GM18867 (cell line): ENCODE measurements at regions not wholly inside any gene's neighbourhood (a gene's known extent, or its start where the extent isn't known, plus 50 kb on each side); places are given as distances from the start of the nearest gene placed in this dataset.
"Not testable (repeated sequence)": the region's sequence is repeated elsewhere in the genome, so short reads cannot be mapped to it uniquely, and the experiment has no call there.

Experiments
- ATAC-seq: cut with Tn5 transposase; IDR thresholded peaks from one replicate; pipeline ENCODE4 v1.9.1; 2021; ENCODE audit warnings: mild to moderate bottlenecking, moderate library complexity; ENCODE audit not compliant: unreplicated experiment

- no peak for ATAC-seq
Measured at GRCh38 chr9:85487872-85488271, 253.9 kb downstream of the AGTPBP1 start.

DNA sequence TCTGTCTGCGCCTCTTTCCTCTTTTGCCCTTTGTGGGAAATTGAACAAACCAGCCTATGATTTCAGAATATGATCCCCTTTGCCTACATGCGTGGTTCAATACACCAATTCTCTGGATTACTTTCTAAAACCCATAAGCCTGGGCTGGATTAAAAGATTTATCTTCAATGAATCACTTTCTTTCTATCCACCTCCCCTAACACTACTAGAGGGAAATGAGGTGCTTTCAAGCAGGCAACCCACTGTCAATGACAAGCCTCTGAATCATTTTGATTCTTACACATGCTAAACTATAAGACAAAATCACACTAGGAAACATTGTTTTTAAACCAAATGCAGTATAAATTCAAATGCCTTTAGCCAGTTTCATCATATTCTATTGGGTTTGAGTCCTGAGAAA, 257.5 kb downstream of the AGTPBP1 start:
- no peak for ATAC-seq

DNA sequence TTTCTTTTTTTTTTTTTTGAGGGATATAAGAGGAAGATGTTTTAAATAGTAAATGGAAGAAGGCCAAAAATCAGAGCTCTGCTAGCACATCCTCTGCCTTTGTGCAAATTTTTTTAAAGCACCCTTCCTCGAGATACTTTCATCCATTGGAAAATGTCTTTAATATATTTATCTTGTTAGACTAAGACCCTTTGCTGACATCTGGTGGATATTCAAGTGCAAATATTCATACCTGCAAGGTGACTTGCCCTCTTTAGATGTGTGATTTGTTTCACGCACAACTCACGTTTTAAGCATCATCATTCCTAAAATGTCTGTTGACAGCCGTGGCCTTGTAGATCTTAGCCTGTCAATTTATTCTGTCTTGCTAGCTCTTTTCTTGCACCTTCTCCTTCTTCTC, 258.5 kb downstream of the AGTPBP1 start:
- no peak for ATAC-seq

- no peak for ATAC-seq
Measured at GRCh38 chr9:85479305-85479704, 262.4 kb downstream of the AGTPBP1 start.

GRCh38 chr9:85478847-85479246, 262.9 kb downstream of the AGTPBP1 start:
- ATAC-seq: no peak

- not testable (repeated sequence) for ATAC-seq
Measured at GRCh38 chr9:85474896-85475295, 266.9 kb downstream of the AGTPBP1 start.

DNA sequence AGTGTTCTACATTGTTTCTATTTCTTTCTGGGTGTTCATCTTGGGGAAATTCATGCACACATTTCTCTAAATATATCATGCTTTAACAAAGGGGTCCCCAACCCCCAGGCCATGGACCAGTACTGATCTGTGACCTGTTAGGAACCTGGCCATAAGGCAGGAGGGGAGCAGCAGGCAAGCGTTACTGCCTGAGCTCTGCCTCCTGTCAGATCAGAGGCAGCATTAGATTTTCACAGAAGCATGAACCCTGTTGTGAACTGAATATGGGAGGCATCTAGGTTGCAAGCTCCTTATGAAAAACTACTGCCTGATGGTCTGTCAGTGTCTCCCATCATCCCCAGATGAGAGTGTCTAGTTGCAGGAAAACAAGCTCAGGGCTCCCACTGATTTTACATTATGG, 270.0 kb downstream of the AGTPBP1 start:
- no peak for ATAC-seq

DNA sequence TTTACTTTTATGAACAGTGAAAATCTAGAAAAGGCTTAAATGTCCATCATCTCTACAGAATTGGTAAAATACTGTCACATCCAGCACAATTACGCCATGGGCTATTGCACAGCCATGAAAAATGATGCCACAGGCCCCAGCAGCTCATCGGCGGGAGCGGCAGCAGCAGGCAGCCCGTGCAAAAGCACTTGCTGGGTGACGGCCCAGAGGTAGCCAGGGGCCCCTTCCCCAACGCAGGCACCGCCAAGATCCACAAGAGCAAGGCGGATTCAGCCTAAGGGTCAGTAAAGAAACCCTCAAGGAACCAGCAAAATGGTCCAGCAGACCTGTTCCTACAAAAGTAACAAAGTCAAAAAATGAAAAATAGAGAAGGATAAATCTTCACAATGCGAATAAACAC, 272.7 kb downstream of the AGTPBP1 start:
- no peak for ATAC-seq

GRCh38 chr9:85466834-85467233, 274.9 kb downstream of the AGTPBP1 start:
- ATAC-seq: no peak

- ATAC-seq: not testable (repeated sequence)
Measured at GRCh38 chr9:85458114-85458864, 283.5 kb downstream of the AGTPBP1 start.

GRCh38 chr9:85453850-85454249, 287.9 kb downstream of the AGTPBP1 start:
- no peak for ATAC-seq

- ATAC-seq: no peak
Measured at GRCh38 chr9:85452841-85453240, 288.9 kb downstream of the AGTPBP1 start.

DNA sequence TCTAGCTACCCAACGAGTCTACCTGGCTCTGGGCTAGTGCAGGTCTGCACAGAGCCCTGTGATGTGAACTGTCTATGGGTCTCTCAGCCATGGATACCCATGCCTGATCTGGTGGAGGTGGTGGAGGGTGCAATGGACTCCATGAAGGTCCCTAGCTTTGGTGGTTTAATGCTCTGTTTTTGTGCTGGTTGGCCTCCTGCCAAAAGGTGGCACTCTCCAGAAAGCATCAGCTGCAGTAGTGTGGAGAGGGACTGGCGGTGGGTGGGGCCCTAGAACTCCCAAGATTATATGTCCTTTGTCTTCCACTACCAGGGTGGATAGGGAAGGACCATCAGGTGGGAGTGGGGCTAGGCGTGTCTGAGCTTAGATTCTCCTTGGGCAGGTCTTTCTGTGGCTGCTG, 290.1 kb downstream of the AGTPBP1 start:
- ATAC-seq: no peak

DNA sequence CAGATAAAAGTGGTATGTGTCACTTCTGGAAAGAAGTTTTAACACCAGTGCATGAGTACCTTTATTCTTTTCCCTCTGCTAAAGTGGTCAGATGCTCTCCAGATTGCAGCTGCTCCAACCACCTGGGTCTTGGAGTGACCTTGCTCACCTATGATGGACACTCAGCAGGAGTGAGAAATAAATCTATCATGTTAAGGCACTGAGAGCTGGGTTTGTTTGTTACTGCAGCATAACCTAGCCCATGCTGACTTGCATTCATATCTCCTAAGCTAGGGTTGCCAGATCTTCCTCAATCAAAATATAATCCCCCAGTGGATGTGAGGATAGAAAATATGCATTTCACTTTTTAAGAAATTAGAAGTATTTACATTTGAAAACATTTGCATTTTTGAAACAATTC, 295.9 kb downstream of the AGTPBP1 start:
- ATAC-seq: no peak

DNA sequence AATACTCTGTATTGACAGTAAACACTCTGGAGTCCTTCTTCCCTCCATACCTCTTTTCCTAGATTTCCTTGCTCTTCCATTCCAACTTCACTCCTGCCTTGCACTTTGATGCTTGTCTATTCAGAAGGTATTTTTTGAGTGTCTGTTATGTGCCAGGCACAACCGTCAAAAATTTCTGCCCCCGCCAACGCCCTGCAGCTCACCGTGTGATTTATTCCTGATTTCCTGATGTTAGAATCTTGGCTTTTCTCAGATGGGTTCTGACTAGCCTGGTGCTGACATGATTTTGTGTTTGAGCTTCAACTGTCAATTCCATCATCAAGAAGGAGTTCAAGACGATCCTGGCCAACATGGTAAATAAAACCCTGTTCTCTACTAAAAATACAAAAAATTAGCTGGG, 297.5 kb downstream of the AGTPBP1 start:
- ATAC-seq: no peak

- peak; percentile 48 for ATAC-seq
Measured at GRCh38 chr9:85443190-85443598, 298.6 kb downstream of the AGTPBP1 start.

DNA sequence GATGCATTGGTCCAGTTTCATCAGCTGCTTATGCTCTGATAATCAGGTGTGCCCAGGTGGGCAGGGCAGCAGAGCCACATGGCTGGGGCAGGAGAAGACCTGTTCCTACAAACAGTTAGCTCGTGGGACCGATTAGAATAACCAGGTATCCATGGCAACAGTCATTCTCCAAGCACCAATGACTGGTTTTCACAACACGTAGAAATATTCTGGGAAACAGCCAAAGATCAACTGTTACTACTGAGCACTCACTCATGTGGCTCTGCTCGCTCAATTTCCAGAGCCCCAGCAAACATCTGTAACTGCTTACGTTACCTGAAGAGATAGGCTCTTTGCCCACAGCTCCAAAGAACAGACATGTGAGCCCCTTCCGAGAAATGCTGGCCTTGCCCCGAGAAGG, 302.0 kb downstream of the AGTPBP1 start:
- no peak for ATAC-seq

DNA sequence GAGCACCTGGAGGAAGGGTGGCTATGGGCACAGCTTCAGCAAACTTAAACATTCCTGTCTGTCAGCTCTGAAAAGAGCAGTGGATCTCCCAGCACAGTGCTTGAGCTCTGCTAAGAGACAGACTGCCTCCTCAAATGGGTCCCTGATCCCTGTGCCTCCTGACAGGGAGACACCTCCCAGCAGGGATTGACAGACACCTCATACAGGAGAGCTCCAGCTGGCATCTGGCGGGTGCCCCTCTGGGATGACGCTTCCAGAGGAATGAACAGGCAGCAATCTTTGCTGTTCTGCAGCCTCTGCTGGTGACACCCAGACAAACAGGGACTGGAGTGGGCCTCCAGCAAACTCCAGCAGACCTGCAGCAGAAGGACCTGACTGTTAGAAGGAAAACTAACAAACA, 307.8 kb downstream of the AGTPBP1 start:
- ATAC-seq: not testable (repeated sequence)

DNA sequence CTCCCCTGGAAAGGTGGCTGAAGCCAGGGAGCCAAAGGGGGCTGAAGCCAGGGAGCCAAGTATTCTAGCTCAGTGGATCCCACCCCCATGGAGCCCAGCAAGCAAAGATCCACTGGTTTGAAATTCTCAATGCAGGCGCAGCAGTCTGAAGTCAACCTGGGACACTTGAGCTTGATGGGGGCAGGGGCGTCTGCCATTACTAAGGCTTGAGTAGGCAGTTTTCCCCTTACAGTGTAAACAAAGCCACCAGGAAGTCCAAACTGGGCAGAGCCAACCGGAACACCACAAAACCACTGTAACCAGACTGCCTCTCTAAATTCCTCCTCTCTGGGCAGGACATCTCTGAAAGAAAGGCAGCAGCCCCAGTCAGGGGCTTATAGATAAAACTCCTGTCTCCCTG, 308.2 kb downstream of the AGTPBP1 start:
- not testable (repeated sequence) for ATAC-seq

DNA sequence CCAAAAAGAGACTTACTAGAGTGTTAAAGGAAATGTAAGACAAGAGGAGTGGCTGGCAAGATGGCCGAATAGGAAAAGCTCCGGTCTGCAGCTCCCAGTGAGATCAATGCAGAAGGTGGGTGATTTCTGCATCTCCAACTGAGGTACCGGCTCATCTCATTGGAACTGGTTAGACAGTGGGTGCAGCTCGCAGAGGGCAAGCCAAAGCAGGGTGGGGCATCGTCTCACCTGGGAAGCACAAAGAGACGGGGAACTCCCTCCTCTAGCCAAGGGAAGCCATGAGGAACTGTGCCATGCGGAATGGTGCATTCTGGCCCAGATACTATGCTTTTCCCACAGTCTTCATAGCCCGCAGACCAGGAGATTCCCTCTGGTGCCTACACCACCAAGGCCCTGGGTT, 308.7 kb downstream of the AGTPBP1 start:
- ATAC-seq: no peak

- peak; percentile 74 for ATAC-seq
Measured at GRCh38 chr9:85432599-85432998, 309.2 kb downstream of the AGTPBP1 start.

GRCh38 chr9:85431339-85432102, 310.2 kb downstream of the AGTPBP1 start:
- ATAC-seq: no peak
